NCI-H2107 treated with DMSO at 0.1 percent for 48 hours (cell line): ENCODE measurements at regions not wholly inside any gene's neighbourhood (a gene's known extent, or its start where the extent isn't known, plus 50 kb on each side); places are given as distances from the start of the nearest gene placed in this dataset.
"Not testable (repeated sequence)": the region's sequence is repeated elsewhere in the genome, so short reads cannot be mapped to it uniquely, and the experiment has no call there.

Experiments
- DNase-seq: peaks from one replicate; lab custom pipeline; 2025; ENCODE audit not compliant: unreplicated experiment; lab: John Stamatoyannopoulos, UW

DNA sequence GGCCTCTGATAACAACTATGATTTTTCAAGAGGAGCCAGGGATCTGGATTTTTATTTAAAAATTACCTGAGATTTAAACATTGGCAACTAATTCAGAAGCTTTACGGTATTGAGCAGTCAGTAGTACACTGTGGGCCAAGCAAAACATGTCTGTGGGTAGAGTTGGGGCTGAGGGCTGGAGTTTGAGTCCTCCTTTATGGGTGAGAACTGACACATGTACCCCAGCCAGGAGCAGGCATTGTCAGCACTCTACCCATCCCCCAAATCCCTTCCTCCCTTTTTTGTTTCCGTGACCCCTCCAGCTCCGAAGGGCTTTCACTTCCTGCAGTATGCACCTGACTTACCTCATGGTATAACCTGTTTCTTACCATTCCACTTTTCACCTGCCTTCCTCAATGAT, 131.4 kb downstream of the SNX5 start:
- DNase-seq = no peak

DNA sequence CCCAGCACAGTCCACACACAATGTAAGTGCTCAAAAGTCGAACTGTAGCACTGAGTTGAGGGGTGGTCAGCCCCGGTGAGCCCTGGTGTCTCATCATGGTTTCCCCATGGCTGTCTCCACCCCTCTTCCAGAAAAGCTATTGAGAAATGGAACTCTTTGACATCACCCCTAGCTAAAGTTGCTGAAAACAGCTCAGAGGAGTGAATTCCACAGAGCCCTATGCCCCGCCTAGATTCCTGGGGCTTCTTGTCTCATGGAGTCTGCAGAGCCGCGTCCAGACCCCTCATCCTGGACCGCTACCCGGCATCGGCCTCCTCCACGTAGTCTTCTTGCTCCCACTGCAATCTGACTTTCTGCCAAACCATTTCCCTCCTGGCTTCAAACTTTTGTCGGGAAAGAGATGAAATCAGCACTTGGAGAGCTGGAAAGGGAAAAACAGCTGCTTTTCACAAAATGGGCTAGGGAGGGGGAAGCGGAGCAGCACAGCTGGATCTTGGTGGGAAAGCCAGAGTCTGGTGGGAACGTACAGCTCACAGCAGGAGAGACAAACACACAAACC, 132.2 kb downstream of the SNX5 start:
- no peak for DNase-seq

DNA sequence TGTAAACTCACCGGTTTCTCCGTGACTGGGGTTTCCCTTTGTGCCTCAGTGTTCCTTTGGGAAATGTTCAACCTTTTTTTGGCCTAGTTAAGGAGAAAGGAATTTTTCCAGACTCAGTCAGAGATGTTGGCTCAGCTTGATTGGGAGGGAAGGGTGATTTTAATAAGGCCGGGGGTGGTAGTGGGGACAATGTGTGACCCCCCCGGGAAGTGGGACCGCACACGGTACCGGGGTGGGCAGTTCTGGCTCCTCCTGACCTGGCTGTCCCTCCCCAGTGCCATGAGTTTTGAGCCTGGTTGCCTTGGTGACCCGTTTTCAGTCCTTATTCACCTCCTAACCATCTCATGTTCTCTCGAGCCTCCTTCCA, 132.7 kb downstream of the SNX5 start:
- no peak for DNase-seq

DNA sequence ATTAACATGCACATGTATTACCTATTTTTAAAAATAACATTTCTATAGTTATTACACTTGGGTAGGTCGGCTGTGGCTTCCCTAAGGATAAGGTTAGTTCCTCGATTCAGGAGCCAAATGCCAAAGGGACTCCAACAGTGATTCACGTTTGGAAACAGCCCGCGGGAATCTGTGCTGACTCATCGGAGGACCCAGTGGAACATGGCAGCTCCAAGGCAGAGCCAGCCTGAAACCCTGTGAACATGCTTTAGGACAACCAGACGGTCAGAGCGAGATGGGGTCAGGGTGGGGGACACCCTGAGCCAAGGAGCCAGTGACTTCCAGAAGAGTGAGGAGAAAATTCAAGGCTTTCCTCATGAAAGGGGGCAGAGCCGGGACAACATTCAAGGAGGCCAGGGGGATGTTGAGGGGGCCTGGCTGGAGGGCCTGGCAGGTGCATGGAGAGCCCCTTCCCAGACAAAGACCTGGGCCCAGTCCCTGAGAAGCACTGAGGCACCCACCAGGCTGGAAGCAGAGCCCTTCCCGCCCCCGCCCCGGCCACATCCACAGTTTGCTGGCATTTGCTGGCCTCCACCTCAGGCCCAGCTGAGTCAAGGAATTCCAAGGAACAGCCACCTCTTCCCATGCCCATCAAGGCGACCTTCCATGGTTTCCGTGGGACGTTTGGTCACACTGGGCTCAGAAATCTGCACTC, 133.2 kb downstream of the SNX5 start:
- no peak for DNase-seq

DNA sequence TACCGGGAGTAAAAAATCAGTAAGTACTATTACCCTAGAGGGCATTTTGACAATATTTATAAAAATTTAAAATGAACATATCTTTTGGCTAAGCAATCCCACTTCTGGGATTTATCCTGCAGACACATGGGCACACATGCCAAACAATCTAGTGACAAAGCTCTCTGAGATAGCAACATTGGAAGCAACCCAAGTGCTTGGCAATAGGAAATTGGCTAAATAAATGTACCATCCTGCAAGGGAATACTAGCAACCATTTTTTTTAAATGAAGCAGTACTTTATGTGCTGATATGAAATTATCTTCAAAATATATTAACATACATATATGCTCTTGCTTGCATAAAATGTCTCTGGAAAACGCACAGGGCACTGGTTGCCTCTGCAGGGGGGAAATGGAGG, 133.8 kb downstream of the SNX5 start:
- DNase-seq = no peak

DNA sequence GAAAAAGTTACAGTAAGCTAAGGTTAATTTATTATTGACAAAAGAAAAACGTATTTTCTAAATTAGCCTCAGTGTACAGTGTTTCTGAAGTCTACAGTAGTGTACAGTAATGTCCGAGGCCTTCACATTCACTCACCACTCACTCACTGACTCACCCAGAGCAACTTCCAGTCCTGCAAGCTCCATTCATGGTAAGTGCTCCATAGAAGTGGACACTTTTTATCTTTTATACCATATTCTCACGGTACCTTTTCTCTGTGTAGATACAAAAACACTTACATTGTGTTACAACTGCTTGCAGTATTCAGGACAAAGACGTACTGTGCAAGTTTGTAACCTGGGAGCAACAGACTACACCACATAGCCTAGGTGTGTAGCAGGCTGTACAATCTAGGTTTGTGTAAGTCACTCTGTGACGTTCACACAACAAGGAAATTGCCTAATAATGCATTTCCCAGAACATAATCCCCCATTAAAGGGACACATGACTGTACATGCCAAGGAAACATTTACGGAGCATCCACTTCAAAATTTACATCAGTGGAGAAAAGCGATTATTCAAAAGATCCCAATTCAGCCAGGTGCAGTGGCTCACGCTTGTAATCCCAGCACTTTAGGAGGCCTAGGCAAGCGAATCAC, 133.4 kb downstream of the BANF2 start:
- no peak for DNase-seq

DNA sequence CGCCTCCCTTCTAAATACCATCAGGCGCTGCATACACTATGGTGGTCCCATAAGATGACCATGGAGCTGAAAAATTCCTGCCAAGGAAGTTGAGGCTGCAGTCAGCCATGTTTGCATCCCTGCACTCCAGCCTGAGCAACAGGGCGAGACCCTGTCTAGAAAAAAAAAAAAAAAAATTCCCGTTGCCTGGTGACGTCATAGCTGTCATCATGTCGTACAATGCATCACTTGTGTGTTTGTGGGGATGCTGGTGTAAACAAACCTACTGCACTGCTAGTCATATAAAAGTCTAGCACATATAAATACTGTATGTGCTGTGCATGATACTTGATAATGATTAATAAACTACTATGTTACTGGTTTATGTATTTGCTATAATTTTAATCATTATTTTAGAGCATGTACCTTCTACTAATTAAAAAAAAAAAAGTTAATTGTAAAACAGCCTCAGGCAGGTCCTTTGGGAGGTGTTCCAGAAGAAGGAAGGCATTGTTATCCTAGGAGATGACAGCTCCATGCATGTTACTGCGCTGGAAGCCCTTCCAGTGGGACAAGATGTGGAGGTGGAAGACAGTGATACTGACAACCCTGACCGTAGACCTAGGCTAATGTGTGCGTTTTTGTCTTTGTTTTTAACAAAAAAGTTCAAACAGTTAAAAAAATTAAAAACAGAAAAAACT, 132.6 kb downstream of the BANF2 start:
- no peak for DNase-seq

DNA sequence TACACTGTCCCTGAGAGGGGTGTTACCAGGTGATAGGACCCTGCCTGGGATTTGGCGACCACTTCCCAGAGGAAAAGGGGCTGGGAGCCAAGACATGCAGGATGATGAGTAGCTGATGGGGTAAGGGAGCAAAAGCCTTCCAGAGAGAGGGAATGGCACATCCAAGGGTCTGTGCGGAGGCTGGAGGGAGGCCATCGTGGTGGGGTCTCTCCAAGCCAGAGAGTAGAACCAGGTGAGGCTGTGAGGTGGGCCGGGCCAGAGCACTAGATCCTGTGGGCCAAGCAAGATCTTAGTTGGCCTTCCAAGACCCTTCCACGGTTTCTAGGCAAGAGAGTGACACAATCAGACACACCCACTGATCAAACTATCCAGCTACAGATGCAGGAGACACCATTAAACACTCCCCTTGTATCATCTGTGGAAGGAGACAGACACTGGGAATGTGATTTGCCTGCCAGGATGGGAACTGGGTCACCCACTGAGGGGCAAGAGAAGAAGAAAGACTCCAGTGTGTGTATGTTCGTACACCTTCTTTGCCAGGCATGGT, 128.9 kb downstream of the BANF2 start:
- no peak for DNase-seq

DNA sequence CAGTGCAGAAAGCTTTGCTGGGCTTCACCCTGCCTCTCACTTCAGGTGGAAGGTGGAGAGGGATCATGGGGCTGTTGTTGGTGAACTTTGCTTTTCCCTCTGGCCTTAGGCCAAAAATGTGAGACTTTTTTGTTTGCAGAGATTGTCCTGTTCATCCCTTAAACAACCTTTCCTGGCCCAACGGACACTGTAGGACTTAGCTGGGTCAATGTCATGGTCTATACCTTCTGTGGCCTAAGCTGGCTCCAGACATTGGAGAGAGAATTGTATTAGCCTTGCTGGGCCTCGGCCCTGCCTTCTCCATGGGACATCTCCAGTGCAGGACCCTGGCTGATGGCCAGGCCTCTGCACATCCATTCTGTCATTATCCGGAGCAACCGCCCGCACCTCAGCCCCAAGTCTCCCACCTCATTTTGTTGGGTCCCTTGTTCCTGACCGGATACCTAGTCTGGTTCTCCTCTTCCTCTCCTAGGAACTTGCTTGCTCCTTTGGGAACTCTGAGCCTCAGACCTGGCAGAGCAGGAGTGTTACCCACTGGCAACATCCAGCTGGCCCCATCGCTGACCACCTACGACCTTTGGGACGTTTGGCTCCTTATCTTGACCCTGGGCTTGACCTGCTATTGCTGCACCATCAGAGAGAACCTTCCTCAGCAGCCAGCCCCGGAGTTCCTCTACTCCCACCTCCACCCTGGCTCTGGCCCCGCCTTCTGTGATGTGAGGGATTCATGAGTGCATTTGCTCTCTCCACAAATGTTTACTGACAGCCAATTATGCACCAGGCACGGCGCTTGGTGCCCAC, 128.2 kb downstream of the BANF2 start:
- no peak for DNase-seq

DNA sequence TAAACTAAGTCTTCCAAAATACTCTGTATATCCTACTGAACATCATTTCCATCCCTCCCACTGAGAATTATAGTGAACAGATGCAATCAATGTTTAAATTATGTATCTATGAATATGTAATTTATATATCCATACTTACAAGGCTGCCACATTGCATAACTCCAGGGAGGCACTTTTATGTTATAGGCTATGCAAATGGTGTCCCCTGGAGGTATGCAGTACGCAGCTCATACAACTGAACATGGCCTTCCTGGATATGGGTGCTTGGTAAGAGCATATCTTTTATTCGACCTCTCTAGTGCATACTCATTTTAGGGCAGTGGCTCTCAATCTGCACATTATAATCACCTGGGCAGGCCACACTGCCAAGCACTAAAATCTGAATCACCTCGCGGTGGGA, 127.3 kb downstream of the BANF2 start:
- DNase-seq = no peak

DNA sequence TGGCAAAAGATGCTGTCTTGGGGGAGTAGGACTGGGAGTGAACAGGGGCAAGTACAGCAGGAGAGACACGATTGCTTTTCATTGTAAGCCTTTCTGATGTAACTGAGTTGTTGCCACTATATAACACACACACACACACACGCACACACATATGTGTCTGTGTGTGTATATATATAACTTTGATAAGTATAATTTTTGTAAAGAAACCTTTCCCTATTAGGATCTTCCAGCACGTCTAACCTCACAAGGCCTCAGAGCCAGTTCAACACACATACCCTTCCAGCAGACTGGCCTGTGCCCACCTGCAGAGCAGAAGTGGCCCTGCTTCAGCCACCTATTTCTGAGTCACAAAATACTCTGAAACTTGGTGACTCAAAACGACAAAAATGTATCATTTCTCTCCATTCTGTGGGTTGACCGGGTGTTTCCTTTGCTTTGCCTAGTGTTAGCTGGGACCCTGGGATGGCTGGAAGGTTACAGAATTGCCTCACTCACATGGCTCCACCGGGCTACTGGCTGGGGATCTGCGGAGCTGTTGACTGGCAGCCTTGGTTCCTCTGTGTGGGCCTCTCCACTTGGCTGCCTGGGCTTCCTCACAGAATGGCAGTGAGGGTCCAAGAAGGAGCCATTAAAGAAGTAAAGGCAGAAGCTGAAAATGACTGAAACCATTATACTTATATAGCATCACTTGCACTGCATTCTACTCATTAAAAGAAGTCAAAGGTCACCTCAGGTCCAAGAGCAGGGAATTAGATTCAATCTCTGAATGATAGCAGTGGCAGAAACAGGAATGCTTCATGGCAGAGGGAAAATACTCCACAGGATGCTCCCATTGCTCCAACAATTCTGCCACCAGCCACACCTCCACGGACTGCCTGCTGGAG, 126.4 kb downstream of the BANF2 start:
- DNase-seq = no peak

DNA sequence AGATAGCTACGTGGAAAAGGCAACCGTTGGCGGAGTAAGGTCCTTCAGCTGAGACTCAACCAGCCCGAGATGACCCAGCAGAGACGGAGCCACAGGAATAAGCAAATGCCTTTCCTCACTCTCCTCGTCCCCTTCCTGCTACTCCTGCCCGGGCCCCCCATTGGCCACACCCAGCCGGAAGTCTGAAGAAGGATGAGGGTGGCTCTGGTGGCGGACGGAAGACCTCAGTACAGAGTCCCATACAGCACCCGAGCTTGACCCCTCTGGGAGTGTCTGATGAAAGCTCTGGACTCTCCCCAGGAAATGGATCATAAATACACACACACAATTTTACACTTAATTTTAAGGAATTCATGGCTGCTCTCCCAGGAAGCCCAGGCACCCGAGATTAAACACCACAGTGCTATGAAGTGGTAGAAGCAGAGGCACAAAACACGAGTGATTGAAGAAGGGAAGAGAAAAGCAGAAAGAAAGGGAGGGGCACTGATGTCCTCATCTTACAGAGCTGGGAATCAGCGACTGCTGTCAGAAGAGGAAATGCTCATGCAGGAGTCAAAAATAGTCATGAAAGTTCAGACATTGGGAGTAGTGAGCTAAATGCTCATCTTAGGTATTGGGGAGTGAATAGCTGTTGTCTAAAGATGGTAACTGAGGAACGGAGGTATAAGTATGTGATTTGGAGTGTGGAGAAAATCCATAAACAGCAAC, 125.6 kb downstream of the BANF2 start:
- no peak for DNase-seq

DNA sequence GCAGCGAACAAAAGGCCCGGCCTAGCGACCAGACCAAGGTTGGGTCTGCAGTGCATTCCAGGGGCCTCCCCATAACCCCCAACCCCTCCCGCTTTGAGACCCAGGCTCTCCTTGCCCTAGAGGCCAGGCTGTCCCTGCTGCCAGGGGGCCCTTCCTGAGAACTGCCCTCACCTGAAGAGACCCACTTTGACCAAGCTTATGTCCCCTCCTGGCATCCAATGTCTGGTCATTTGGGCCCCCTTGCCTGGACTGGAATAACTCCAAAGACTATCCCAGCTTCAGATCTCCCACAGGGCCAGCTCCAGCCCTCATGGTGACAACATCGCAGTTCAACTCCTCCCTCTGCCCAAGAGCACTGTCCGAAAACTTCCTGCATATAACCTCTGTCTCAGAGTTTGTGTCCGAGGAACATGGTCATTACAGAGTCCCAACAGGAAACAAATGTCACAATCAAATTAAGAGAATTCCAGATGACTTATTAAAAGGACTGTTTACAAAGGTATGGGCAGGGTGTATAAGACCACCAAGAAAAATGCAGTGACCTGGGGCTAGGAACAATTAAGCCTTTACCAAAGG, 125.0 kb downstream of the BANF2 start:
- DNase-seq = no peak

DNA sequence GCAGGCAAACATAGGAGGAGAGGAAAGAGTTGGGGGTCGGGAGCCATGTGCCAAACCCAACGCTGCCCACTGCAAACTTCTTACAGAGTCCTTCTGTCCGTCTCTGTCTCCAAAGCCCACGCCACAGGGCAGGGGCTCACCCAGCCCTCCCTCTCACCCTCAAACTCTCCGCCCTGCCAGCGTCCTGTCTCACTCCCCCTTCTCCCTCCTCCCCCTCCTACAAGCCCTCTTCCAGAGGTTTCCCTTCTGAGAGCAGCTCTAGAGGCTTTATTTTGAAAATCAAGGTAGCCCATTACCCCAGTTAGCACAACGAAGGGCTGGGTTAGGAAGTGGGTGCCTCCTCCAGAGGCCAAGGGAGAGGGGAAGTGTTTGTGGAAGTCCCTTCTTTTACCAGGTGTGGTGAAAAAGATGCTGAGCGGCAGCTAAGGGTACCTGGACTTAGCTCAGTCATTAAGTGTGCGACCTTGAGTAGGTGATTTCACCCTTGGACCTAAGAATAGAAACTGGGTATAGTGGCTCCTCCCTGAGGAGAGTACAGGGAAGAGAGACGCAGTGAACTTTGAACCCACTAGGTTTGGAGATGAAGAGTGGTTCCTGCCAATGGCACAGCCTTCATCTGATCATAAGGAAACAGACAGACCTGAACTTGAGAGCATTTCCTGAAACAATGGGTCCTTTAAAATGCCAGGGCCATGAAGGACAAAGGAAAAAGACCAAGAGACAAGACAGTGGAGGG, 123.8 kb downstream of the BANF2 start:
- DNase-seq = no peak

DNA sequence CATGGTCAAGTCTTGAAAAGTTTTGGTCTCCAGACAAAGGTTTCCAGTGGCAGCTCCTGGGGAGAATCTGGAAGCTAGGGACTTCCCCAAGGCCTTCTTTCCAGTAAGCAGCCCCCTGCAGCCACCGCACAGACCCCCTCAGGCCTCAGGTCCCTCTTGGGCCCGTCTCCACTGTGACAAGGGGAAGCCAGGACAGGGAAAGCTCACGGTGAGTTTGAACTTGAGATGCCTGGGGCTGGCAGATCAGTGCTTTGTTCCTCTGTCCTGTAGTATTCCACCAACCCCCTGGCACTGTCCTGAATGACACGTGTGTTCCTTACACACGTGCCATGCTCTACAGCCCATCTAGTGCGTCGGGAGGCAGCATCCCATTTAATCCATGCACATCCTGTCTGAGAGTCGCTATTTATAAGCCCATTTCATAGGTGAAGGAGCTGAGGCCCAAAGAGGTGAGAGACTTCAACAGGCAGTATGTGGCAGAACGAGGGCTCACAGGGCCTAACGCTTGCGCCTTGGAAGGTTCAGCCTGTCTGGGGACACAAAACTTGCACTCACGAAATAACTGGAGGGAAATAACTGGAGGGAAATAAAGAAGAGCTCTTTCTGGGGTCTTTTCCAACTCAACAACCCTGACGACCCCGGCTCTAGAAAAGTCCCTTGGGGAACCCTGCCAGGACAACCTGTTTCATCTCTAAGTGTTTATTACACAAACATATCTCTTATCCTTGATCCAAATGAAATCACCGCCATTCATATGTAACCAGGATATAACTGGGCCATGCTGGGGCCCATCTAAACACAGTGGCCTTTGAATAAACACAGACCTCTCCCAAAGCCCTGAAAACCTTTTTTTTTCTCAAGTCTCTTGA, 123.0 kb downstream of the BANF2 start:
- DNase-seq = no peak

DNA sequence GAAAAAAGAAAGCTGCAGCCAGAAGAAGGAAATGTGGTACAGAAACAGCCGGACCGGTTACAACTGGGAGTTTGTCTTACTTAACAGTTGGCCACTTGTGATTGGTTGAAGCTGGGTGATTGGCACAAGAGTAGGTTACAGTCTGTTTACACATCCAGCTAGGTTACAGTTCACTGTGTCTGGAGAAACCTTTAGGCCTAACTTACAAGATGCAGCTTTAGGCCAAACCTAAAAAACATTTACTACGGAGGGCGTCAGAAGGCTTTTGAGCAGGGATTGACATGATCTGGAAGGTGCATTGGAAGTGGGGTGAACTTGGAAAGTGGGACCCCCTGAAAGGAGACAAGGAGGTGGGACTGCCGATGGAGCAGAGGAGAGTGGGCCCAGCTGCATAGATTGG, 122.3 kb downstream of the BANF2 start:
- no peak for DNase-seq

DNA sequence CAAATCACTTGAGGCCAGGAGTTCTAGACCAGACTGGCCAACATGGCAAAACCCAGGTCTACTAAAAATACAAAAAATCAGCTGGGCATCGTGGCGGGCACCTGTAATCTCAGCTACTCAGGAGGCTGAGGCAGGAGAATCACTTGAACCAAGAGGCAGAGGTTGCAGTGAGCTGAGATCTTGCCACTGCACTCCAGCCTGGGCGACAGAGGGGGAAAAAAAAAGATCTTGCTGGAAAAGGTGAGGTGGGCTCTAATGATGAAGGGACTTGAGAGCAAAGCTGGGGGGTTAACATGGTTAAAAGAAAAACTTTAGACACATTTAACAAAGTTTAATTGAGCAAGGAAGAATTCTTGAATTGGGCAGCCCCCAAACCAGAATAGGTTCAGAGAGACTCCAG, 121.8 kb downstream of the BANF2 start:
- not testable (repeated sequence) for DNase-seq
